ENCODE measurements at regions not wholly inside any gene's neighbourhood (a gene's known extent, or its start where the extent isn't known, plus 50 kb on each side); places are given as distances from the start of the nearest gene placed in this dataset.

GRCh38 chr9:3746296-3747275 is 220.8 kb upstream of the RFX3 start:
- TF ChIP-seq POLR2A (IDR thresholded peaks at IDR 0.05; ENCODE audit: low read depth, low read length) (no peak), TAF1 (IDR thresholded peaks at IDR 0.05; ENCODE audit: borderline replicate concordance, low read depth, low read length) (no peak), POLR2AphosphoS5 (IDR thresholded peaks at IDR 0.05; ENCODE audit: low read depth, low read length) (no peak)
